Keratinocyte (primary cell): ENCODE measurements at regions not wholly inside any gene's neighbourhood (a gene's known extent, or its start where the extent isn't known, plus 50 kb on each side); places are given as distances from the start of the nearest gene placed in this dataset.

Experiments
- DNase-seq: peaks from one replicate; pipeline ENCODE4 v3.0.0-alpha.2; 2011; ENCODE audit warnings: low read depth, missing footprints, low spot score
- FAIRE-seq: peaks from 2 replicates; lab custom pipeline; 2011; peaks lifted over from hg19 to GRCh38; lab: Jason Lieb, UNC
- H2AFZ ChIP-seq: 2 replicates; pipeline ENCODE4 v1.6.0; 2012; ENCODE audit warnings: low read length, control low read depth, inconsistent platforms; ENCODE audit not compliant: control insufficient read depth
- H3K27ac ChIP-seq: 2 replicates; pipeline ENCODE4 v1.5.1; 2011; ENCODE audit warnings: low read length; ENCODE audit not compliant: control insufficient read depth, insufficient read depth
- H3K27me3 ChIP-seq: 3 replicates; pipeline ENCODE4 v1.6.0; 2011; ENCODE audit warnings: low read length; ENCODE audit not compliant: control insufficient read depth, insufficient read depth; ENCODE audit errors: extremely low read depth
- H3K36me3 ChIP-seq, 2 experiments: 2 replicates in 1 of 2; 3 replicates in 1 of 2; pipeline ENCODE4 v1.5.1; 2011; ENCODE audit warnings: low read length in 2 of 2, mild to moderate bottlenecking in 1 of 2; ENCODE audit not compliant: control insufficient read depth in 2 of 2, insufficient read depth in 2 of 2; ENCODE audit errors: extremely low read depth in 1 of 2
- H3K4me1 ChIP-seq: 3 replicates; pipeline ENCODE4 v1.5.1; 2011; ENCODE audit warnings: low read length; ENCODE audit not compliant: control insufficient read depth, insufficient read depth; ENCODE audit errors: extremely low read depth
- H3K4me2 ChIP-seq: 3 replicates; pipeline ENCODE4 v1.6.0; 2011; ENCODE audit warnings: low read depth, low read length; ENCODE audit not compliant: control insufficient read depth, insufficient read depth; ENCODE audit errors: extremely low read depth
- H3K4me3 ChIP-seq, 3 experiments: fragments of 200-600 bp in 1 of 3; sonication (generic) in 1 of 3; 2 replicates in 2 of 3; 3 replicates in 1 of 3; pipeline ENCODE4 v1.5.1; 2011 to 2016; ENCODE audit warnings: low read length in 3 of 3, mild to moderate bottlenecking in 3 of 3, control low read depth in 2 of 3, inconsistent platforms in 1 of 3, low read depth in 1 of 3, mixed read lengths in 1 of 3, mixed run types in 1 of 3, moderate library complexity in 1 of 3; ENCODE audit not compliant: control insufficient read depth in 2 of 3, insufficient read depth in 2 of 3; ENCODE audit errors: extremely low read depth in 1 of 3
- H3K79me2 ChIP-seq: 2 replicates; pipeline ENCODE4 v1.6.0; 2012; ENCODE audit warnings: low read length; ENCODE audit not compliant: control insufficient read depth, insufficient read depth
- H3K9ac ChIP-seq: 3 replicates; pipeline ENCODE4 v1.6.0; 2011; ENCODE audit warnings: low read length; ENCODE audit not compliant: control insufficient read depth, insufficient read depth; ENCODE audit errors: extremely low read depth
- H3K9me1 ChIP-seq: 3 replicates; pipeline ENCODE4 v1.6.0; 2011; ENCODE audit warnings: low read length; ENCODE audit not compliant: control insufficient read depth, insufficient read depth; ENCODE audit errors: extremely low read depth
- H3K9me3 ChIP-seq: 2 replicates; pipeline ENCODE4 v1.5.1; 2012; ENCODE audit warnings: low read depth, low read length; ENCODE audit not compliant: control insufficient read depth
- H4K20me1 ChIP-seq: 3 replicates; pipeline ENCODE4 v1.6.0; 2011; ENCODE audit warnings: low read length; ENCODE audit not compliant: control insufficient read depth, insufficient read depth; ENCODE audit errors: extremely low read depth
- EZH2 ChIP-seq: IDR thresholded peaks from one replicate; pipeline ENCODE4 v1.6.1; 2012; ENCODE audit warnings: inconsistent platforms, mild to moderate bottlenecking, low read length, moderate library complexity
- dilution Hi-C: fragments of 300-500 bp; cut with MboI; formaldehyde crosslinking; loops from one replicate; pipeline ENCODE4 v1.7.0; 2020; ENCODE audit warnings: low sequenced_read_pairs; ENCODE audit not compliant: extremely low pct_ligation_motif_present
- TF ChIP-seq, protein P1 (sequence below), 3 experiments: IDR thresholded peaks in 1 of 3; conservative IDR thresholded peaks in 1 of 3; optimal IDR thresholded peaks in 1 of 3; 2 replicates in 2 of 3; 3 replicates in 1 of 3; pipeline versions ENCODE3 to v1.5.1; 2011; ENCODE audit warnings: low read length in 3 of 3, mild to moderate bottlenecking in 3 of 3, moderate library complexity in 2 of 3, control low read depth in 1 of 3, inconsistent platforms in 1 of 3; ENCODE audit not compliant: insufficient read depth in 2 of 3; ENCODE audit errors: extremely low read depth in 1 of 3

DNA sequence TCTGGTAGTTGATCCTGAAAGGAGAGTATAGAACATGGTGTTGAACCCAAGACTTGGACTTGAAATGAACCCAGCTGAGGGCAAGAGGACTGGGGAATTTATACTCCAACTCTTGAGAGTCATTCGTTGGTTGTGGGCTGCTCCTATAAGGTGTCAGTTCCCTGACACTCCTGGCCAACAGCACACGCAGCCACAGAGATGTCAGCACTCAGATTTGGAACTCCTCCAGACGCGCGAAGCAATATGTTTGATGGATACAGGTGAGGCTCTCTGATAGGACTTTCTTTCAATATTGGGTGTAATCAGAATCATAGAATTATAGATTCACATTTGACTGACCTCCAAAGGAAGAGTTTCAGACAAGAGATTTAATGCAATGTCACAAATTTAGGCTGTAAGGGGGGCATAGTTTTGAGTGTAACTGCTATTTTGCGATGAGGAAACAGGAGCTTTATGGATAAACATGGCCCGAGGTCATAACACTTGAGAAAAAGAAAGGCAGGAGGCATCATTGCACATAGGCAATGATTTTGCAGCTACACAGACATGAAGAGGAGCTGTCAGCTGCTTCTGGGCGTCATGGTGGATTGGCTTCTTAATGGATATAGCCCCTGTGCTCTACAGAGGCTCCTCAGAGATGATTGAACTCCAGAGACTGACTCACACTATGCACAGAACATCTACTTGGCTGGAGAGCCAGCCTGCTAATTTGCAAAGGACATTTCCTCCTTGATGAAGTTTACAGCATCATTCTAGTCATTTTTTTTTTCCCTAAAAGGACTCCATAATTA lies 569.2 kb upstream of the RGMA start:
- Histone ChIP-seq H3K79me2 (no peaks in the 10 kb centered on the region), H3K4me3 (no peak overlapping the region), H3K4me2 (no peak overlapping the region), H3K9me1 (no peaks in the 10 kb centered on the region), H3K4me1 (no peaks in the 10 kb centered on the region), H4K20me1 (no peaks in the 10 kb centered on the region), H2AFZ (no peak overlapping the region), H3K27me3 (no peaks in the 10 kb centered on the region), H3K36me3 (no peaks in the 10 kb centered on the region), H3K9ac (no peak overlapping the region), H3K27ac (no peak overlapping the region), H3K9me3 (no peaks in the 10 kb centered on the region)
- TF ChIP-seq EZH2: no peak
- TF ChIP-seq, protein P1, sequence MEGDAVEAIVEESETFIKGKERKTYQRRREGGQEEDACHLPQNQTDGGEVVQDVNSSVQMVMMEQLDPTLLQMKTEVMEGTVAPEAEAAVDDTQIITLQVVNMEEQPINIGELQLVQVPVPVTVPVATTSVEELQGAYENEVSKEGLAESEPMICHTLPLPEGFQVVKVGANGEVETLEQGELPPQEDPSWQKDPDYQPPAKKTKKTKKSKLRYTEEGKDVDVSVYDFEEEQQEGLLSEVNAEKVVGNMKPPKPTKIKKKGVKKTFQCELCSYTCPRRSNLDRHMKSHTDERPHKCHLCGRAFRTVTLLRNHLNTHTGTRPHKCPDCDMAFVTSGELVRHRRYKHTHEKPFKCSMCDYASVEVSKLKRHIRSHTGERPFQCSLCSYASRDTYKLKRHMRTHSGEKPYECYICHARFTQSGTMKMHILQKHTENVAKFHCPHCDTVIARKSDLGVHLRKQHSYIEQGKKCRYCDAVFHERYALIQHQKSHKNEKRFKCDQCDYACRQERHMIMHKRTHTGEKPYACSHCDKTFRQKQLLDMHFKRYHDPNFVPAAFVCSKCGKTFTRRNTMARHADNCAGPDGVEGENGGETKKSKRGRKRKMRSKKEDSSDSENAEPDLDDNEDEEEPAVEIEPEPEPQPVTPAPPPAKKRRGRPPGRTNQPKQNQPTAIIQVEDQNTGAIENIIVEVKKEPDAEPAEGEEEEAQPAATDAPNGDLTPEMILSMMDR (optimal IDR thresholded peaks at IDR 0.05 in 1 of 3, IDR thresholded peaks at IDR 0.05 in 1 of 3, conservative IDR thresholded peaks at IDR 0.05 in 1 of 3; ENCODE audit: extremely low read depth in 1 of 3, insufficient read depth in 2 of 3, low read length in 3 of 3): no peak
- FAIRE-seq: no peak
- dilution Hi-C loops: no loop called here
- no peak for DNase-seq

DNA sequence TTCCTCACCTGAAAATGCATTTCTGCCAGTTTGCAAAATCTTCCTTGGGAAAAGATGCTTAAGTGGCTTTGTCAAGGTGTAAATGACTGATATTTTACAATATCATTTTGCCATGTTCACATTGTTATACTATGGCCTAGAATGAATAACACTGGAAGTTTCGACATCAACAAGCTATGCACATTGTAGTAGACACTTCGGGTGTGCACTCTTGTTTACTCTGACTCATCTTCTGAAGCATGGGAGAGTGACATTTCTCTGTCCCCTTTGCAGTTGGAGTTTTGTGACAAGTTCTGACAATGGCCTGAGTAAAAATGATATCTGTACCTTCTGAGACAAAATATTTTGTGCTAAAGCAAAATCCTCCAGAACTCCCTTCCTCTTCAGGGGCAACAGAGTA lies 567.0 kb upstream of the RGMA start:
- Histone ChIP-seq H3K27me3 (no peaks in the 10 kb centered on the region), H3K36me3 (no peaks in the 10 kb centered on the region), H3K4me3 (no peak overlapping the region), H3K9ac (no peak overlapping the region), H3K9me3 (no peaks in the 10 kb centered on the region), H4K20me1 (no peaks in the 10 kb centered on the region), H3K27ac (no peak overlapping the region), H3K4me1 (no peaks in the 10 kb centered on the region), H3K4me2 (no peak overlapping the region), H2AFZ (no peak overlapping the region), H3K9me1 (no peaks in the 10 kb centered on the region), H3K79me2 (no peaks in the 10 kb centered on the region)
- dilution Hi-C loops: no loop called here
- TF ChIP-seq EZH2: no peak
- TF ChIP-seq, protein P1 (optimal IDR thresholded peaks at IDR 0.05 in 1 of 3, IDR thresholded peaks at IDR 0.05 in 1 of 3, conservative IDR thresholded peaks at IDR 0.05 in 1 of 3; ENCODE audit: extremely low read depth in 1 of 3, insufficient read depth in 2 of 3, low read length in 3 of 3): no peak
- FAIRE-seq (no peak), DNase-seq (no peak)
